GM12872 (cell line): ENCODE measurements at regions not wholly inside any gene's neighbourhood (a gene's known extent, or its start where the extent isn't known, plus 50 kb on each side); places are given as distances from the start of the nearest gene placed in this dataset.

ENCODE experiments used
- CTCF ChIP-seq: IDR thresholded peaks from 3 replicates; pipeline ENCODE4 v1.5.1; 2011; ENCODE audit warnings: low read depth, mild to moderate bottlenecking, low read length, moderate library complexity; ENCODE audit not compliant: insufficient read depth

DNA sequence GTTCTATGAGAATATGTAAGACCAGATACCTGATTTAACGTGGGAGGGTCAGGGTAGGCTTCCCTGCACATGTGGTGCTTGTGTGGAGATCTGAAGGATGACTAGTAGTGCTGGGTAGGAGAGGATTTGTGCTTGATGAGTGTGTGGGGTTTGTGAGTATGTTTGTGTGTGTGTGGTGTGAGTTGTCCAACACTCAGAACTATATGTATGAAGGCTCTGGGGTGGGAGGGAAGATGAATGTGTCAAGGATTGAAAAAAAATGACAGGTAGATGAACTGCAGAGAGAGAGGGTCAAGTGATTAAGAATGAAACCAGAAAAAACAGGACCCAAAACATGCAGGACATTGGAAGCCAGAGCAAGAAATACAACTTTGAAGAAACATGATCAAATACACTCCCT lies 154.6 kb upstream of the NR3C1 start:
- TF ChIP-seq CTCF: no peak

GRCh38 chr5:143557061-143557818 lies 153.8 kb upstream of the NR3C1 start:
- TF ChIP-seq CTCF: no peak

DNA sequence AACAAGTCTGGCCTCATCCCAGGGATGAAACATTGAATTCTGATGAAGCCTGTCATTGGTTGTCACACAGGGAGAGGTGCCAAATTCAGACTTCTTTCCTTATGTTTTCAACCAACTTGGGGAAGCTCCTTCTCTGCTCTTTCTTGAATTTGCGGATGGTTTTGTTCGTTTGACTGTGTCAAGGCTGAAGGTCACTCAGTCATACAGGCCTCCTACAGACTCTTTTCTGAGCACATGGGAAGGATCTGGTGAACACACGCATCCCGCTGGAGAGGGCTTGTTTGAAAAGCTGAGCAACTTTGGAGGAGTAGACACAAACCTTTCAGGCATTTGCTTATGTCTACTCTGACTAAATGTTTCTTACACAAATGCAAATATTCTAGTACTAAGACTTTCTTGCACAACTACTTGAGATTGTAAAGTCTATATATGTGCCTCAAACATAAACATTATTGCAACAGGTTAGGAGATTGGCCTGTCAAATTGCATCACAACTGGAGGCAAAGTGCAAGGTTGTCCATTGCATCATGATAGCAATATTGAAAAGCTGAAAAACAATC lies 151.5 kb upstream of the NR3C1 start:
- TF ChIP-seq CTCF: no peak

GRCh38 chr5:143554187-143554717 lies 150.8 kb upstream of the NR3C1 start:
- TF ChIP-seq CTCF: no peak

- TF ChIP-seq CTCF: no peak
These were observed 149.2 kb upstream of the NR3C1 start for GRCh38 chr5:143552680-143553079.

DNA sequence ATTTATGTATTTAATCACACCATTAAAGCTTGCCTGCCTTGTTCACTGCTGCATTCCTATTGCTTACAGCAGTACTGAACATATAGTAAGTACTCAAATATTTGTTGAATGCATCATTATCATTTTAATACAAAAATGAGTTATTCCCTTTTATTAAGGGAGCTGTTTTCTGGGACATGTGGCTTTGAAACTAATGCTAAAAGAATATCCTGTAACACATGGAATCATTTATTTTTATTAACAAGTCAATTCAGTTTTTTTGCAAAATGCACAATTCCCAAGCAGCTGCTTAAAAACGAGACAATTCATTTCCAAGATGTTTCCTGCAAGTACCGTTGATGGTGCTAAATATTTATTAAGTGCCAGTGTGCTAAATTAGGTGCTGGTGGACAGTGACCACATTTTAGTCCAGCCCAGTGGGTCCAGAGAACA lies 148.3 kb upstream of the NR3C1 start:
- TF ChIP-seq CTCF: no peak

- TF ChIP-seq CTCF: no peak
These were observed 147.6 kb upstream of the NR3C1 start for GRCh38 chr5:143550986-143551630.
